ENCODE measurements at regions not wholly inside any gene's neighbourhood (a gene's known extent, or its start where the extent isn't known, plus 50 kb on each side); places are given as distances from the start of the nearest gene placed in this dataset.
"Not testable (repeated sequence)": the region's sequence is repeated elsewhere in the genome, so short reads cannot be mapped to it uniquely, and the experiment has no call there.

DNA sequence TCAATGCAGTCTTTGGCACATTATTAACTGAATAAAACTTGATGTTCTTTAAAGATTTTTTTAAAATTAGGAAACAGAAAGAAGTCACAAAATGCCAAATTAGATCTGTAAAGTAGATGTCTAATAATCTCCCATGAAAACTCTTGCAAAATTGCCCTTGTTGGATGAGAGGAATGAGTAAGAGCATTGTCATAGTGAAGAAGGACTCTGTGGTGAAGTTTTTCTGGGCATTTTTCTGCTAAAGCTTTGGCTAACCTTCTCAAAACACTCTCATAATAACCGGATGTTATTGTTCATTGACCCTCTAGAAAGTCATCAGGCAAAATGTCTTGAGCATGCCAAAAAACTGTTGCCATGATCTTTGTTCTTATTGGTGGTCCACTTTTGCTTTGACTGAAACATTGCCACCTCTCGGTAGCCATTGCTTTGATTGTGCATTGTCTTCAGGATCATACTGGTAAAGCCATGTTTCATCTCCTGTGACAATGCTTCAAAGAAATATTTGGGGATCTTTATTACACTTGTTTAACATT lies 549.3 kb downstream of the LIG4 start:
- no peak for DNase-seq (ENCODE audit: low read depth)

DNA sequence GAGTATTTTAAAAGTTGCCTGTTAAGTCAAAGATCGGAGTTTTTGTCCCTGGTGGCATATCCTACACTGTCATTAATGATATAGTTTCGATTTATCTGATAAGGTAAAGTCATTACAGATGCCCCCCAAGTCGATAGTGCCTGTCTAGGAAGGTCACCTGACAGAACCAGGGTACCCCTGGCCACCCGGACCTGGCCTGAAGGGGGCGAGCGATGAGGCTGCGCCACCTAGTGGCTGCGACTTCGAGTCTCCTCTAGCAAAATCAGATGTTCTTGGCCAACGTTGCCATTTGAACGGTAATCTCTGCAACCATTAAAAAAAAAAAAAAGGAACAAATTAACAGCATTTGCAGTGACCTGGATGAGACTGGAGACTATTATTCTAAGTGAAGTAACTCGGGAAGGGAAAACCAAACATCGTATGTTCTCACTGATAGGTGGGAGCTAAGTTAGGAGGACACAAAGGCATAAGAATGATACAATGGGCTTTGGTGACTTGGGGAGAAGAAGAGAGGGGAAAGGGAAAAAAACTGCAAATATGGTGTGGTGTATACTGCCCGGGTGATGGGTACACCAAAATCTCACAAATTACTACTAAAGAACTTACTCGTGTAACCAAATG lies 565.1 kb downstream of the LIG4 start:
- DNase-seq (ENCODE audit: low read depth) = no peak

DNA sequence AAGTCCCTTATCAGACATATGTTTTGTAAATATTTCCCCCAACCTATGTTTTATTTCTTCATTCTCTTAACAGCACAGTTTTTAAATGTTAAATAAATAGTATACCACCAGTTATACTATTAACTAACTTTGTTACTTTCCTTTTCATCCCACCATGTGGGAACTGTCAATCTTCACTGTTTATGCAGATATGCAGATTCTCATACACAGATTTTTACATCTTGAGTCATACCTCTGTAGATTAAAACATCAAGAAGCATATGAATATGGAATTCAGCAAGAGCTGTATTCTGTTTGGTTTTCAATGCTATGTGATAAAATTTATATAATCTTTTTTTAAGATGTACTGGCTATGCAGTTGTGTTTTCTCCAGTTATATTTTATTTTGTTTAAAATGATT lies 566.3 kb downstream of the LIG4 start:
- DNase-seq (ENCODE audit: low read depth) = no peak

DNA sequence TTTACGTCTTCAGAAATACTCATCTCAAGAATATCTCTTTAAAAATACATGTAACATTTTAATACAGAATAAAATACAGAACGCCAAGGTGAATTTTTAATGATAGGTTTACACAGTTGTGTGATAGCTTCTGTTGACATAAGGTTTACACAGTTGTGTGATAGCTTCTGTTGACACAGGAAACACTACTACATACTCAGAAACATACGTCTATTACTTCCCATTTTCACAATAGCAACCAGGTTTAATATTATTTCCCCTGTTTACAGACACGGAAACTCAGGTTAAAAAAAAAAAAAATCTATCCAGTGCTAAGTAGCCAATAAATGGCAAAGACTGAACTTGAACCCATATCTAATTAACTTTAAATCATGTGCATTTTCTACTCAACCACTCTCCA lies 571.2 kb downstream of the LIG4 start:
- DNase-seq (ENCODE audit: low read depth) = no peak

DNA sequence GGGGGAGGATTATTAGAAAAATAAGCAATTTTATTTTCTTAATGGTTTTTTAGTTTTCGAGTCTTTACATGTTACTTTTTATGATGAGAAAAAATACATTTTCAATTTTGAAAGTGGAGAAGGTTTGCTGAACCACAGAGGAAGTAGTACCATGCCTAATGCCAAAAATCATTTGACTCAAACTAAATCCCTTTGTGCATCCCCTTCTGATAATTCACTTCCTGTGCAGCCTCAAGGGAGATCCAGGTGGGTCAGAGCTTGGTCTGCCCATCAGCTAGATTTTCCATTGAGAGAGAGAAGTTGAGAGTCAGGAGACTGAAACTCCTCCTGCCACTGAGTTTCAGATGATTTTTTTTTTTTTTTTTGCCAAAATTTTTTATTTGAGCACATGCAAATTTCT lies 571.7 kb downstream of the LIG4 start:
- no peak for DNase-seq (ENCODE audit: low read depth)

DNA sequence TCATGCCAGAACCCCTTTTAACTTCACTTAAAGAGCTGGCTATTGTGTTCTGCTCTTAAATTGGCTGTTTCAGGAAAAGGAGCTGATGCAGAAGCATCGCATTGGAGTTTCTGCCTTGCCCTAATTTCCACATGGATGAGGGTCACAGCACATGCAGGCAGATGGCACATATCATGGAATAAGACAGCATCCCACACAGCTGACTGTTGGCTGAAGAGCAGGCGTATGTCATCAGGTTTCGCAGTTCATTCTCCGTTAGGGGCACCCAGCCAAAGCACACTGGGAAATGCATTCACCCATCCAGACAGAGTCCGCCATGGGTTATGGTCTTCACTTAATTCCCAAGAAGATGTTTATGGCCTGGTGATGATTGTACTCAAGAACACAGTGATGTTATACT lies 572.5 kb downstream of the LIG4 start:
- no peak for DNase-seq (ENCODE audit: low read depth)

DNA sequence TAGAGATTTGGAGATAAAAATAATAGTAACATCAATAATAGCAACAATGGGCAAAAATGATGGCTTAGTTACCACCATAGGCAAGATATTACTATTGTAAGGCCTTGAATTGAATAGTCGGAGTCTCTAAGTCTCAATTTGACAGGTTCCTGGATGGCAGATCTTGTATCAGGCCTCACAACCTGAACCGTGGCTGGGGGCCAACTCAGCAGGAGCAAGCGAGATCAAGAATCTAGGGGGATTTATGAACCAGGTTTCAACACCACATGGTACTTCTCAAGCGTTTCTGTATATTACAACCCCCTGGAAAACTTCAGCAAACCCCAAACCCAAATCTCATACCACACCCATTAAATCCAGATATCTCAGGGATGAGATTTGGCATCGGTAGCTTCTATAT lies 573.8 kb downstream of the LIG4 start:
- no peak for DNase-seq (ENCODE audit: low read depth)

DNA sequence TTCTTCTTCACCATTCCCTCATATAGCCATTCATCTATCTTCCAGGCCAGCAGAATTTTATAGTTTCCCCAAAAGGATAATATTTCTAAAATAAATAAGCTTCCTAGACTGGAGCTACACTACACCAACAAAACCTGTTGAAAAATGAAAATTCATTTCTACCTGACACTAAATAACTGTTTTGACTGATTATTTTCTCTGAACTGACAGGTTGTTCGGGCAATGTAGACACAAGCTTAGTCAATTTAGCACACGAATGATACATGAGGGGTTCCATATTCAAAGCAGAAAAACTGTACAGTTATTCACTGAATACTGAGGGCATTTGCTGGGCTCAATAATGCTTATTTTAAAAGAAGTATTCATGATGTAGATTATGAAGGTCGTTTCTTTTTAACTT lies 589.7 kb downstream of the LIG4 start:
- DNase-seq (ENCODE audit: low read depth) = no peak

DNA sequence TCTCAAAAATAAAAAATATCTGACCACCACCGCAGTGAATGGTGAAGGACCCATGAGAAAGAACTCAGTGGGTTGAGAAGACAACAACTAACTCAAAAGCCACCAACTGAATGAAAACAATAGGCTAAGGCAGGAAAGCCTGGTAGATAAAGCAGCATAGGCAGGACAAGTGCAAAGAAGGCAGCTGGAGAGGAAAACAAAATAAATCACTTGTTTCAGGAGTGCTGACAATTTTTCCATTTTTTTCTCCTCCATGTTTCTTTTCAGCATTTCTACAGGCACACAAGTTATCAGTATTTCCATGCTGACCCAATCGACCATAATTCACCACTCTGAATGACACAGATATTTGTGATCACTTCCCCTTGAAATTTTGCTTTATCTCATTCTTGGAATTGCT lies 597.8 kb downstream of the LIG4 start:
- DNase-seq (ENCODE audit: low read depth) = no peak

DNA sequence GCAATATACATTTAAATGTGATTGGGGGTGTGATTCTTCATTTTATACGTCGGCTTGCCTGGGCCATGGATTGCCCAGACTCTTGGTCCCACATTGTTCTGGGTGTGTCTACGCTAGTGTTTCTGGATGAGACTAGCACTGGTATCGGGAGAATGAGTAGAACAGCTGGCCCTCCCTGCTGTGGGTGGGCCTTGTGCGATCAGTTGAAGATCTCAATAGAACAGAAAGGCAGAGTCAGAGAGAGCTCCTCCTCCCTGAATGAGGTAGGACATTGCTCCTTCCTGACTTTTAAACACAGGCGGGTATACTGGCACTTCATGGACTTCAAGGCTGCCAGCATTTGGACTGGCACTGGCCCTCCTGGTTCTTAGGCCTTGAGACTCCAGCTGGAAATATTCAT lies 603.0 kb downstream of the LIG4 start:
- no peak for DNase-seq (ENCODE audit: low read depth)

DNA sequence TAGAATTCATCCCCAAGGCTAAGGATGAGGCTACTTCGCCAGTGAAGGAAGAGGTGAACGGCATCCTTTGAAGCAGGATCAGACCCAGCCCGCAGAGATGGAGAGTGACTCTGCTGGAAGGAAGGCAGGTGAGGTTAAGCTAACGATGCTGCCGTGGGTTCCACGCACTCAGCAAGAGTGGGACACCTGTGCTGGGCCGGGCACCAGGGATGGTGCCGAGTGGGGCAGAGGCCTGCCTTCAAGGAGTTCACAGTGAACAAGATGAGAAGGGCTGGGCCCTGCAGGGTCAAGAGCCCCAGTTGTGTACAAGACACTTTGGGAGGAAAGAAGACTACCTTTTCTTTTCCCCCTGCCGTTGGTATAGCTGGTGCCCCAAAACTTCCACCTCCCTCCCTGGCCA lies 606.6 kb downstream of the LIG4 start:
- DNase-seq (ENCODE audit: low read depth) = no peak

DNA sequence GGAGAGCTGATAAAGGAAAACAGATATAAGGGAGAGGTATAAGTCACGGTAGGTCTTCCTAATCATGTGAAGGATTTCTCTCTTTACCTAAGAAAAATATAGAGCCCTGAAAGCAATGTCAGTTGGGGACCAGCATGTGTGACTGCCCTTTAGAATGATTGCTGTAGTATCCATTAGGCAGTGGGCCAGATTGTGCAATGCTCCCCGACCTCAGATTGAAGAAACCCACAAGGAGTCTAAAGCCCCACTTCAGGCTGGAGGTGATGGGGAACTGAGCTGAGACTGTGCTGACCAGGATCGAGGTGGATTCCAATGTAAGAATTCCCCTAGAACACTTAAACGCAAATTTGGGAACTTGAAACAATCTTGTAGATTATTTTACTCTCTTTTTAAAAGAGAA lies 614.4 kb downstream of the LIG4 start:
- no peak for DNase-seq (ENCODE audit: low read depth)

DNA sequence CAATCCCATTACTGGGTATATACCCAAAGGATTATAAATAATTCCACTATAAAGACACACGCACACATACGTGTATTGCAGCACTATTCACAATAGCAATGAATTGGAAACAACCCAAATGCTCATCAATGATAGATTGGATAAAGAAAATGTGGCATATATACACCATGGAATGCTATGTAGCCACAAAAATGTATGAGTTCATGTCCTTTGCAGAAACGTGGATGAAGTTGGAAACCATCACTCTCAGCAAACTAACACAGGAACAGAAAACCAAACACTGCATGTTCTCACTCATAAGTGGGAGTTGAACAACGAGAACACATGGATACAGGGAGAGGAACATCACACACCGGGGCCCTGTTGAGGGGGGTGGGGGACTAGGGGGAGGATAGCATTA lies 619.0 kb downstream of the LIG4 start:
- DNase-seq (ENCODE audit: low read depth) = not testable (repeated sequence)

DNA sequence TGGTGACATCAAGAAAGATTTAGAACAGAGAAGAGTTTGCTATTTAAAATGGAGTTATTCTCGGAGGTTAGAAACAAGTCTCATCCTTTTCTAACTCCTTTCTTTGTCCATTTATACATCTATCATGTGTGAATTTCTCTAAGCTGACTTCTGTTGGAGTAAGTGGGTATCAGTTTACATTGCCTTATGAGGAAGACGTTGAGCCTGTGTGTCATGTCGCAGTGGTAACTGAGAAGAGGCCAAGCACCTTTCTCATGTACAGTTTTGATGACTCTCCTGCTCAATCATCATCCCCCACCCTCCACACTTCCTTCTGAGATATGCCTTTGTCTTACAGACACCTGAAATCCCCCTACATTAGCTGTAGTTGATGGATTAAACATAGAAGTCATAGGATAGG lies 624.8 kb downstream of the LIG4 start:
- DNase-seq (ENCODE audit: low read depth) = no peak

DNA sequence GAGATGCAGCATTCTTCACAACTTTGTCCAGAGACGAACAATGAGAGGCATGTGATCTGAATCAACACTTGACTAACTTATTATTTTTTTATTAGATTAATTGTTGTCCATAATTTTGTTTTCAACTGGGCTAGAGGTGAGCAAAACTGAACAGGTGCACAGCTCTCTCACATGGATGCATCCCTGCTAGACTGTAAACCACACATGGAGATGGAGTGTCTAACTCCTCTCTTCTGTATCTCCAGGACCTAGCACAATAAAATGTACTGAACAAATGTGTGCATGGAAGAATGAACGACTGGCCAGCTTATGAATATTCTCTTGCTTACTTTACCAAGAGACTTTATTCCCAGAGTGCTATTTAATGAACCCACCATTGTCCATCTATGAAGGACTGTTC lies 627.7 kb downstream of the LIG4 start:
- no peak for DNase-seq (ENCODE audit: low read depth)

DNA sequence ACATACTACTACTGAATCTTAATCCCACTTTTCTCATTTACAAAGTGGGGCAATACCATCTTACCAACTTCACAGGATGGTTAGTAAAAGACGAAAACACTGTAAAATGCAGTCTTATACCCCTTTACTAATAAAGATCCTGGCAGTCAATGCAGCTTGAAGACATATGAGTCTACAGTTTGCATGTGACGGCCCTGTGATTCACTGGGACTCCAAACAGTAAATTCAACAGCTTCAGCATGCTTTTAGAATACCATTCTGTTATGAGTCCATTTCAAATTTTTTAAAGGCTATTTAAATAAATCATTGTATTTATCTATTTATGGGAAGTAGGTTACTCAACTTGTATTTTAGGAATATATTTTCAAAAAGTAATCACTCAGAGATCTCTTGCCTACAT lies 629.1 kb downstream of the LIG4 start:
- DNase-seq (ENCODE audit: low read depth) = no peak

DNA sequence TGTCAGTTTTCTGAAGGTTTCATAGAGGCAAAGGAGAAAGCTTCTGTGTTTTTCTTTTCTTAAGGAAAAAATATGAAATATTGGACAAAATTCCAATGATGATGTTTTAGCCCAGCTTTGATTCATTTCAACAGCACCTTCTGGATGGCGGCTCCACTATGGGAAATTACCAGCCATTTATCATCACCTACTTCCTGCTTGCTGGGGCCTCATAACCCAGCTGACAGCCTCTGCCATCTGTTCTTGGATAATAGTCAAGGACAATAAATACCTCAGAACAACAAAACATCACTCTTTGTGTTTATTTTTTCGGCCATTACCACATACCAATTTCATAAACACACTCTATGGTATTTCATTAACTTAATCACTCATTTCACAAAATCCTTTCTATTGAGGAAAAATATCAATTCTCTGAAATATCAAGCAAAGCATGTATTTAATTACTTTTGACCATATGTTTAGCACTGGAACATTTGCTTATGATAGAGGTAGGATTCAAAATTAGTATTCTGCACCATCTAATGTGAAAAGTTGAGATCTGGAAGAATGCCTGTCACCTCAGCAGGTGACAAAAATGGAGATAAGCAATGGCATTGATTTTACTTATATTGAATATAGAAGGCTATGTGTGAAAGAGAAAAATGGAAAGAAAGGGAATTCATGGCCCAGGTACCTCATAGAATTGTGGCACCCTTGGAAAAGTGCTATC lies 629.7 kb downstream of the LIG4 start:
- no peak for DNase-seq (ENCODE audit: low read depth)

DNA sequence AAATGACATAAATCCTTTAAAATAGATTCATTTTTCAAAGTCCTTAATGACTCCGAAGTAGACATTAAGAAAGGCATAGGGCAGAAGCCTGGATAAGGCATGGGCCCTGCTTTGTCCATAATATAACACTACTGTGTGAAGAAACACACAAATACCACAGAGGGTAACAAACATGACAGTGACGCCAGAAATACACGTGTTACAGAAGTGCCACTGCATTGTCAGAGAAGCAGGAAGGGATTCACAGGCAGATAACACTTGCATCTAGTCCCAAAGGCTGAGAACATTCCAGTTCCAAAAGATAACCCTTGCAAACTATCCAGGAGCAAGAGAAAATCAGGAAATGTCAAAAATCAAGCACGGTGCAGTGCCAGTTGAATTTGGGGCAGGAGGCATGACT lies 633.2 kb downstream of the LIG4 start:
- no peak for DNase-seq (ENCODE audit: low read depth)

DNA sequence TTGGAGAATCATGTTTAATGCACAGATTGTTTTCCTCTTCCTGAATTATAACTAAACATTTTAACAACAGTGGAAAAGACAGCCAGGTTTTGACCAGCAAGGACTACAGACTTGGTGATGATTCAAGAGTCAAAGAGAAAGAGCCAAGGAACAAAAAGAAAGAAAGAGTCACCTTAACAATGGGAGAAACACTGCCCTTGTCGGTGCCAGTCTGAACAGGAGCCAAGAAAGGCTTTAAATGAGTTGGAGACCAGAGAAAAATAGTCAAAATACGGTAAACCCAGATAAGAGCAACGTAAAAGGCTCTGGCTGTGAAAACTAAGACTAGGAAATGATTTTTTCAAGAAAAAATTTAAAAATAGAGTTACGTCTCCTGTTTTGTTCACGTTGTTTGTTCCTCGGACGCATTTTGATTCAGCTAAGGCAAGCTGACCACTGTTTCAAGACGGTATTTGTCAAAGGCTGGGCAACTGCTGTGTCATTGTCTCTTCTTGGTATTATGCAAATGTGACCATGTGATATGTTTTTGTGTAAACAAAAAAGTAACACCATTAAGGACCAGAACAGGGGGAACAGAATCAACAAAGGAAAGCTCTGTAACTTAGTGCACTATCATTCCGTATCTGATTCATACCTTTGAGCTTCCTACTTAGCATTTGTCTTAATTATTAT lies 634.5 kb downstream of the LIG4 start:
- no peak for DNase-seq (ENCODE audit: low read depth)

DNA sequence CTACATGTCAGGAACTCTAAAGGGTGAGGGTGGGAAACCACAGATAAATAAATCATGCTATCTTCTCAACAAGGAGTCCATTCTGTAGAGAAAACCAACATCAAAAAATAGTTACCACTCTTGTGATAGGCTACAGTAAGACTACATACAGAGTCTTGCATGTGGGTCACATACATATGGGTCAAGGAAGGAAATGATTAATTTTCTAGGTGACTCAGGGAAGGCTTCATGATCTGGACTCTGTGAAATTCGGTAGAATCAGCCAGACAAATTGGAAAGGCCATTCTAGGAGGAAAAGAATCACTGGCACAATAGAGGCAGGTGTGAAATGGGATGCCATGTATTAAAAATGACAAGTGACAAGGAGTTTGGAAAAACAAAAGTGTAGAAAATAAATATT lies 638.9 kb downstream of the LIG4 start:
- no peak for DNase-seq (ENCODE audit: low read depth)

DNA sequence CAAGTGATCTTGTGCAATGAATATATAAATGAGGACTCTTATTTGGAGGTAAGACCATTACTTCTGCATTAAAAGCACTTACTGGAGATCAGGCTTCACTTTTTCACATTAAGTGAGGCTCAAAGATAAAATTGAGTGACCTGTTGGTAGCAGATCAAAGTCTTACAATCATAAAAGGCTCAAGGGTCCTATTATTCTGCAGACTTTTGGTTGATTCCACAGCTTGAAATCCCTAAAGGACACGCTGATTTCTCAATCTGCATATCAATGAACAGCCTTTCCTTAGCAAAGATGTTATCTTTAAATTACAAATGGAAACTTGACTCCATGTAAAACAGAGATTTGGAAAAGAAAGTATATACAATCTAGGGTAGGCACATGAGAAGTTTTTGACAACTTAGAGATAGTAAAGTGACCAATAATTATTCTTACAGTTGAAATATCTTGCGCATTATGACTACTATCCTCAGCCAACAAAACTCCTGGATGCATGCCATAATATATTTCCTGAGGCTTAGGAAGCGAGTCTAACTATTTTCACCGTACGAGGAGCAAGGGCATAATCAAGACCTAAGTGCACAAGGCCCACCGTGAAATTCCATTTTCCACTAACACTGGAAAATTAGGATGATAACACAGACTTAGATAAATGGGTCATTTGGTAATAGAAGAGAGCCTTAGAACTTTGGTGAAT lies 640.7 kb downstream of the LIG4 start:
- DNase-seq (ENCODE audit: low read depth) = no peak

DNA sequence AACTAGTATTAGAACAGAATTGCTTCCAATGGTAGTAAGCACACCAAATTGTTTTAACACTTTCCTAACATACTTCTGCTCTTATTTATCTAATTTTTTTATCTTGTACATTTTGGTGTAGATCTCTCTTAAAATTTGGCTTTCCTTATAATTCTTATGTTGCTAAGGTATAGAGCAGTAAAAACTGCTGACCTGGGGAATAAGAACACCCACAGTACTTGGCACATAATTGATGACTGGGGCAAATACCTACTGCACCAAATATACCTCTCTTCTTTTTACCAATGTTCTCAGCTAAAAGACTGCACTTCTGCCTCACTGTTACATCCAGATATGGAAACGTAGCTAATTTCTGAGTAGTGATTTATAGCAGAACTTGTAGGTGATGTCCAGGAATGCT lies 642.2 kb downstream of the LIG4 start:
- DNase-seq (ENCODE audit: low read depth) = no peak

DNA sequence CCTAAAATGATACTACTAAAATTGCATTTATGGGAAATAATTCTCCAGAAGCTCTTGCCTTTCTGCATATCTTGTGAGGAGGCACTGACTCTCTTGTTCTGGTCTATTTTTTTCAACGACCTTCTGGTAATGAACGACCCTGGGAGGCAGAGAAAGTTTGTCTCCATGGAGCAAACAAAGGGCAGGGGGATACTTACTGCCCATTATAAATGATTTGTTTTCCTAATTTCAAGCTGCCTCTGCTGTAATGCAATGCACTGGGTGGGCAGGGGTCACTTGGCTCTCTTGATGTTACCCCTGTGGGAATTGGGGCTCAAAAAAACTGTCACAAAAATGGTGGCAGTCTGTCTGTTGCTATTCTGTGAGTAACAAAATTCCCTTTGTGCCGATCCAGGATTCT lies 643.2 kb downstream of the LIG4 start:
- no peak for DNase-seq (ENCODE audit: low read depth)
